ENCODE measurements at regions not wholly inside any gene's neighbourhood (a gene's known extent, or its start where the extent isn't known, plus 50 kb on each side); places are given as distances from the start of the nearest gene placed in this dataset.

GRCh38 chr10:111458256-111458655 is 381.4 kb downstream of the ADRA2A start:
- TF ChIP-seq CTCF (IDR thresholded peaks at IDR 0.05 in 8 of 11, conservative IDR thresholded peaks at IDR 0.05 in 3 of 11): no peak
- TF ChIP-seq POLR2A (IDR thresholded peaks at IDR 0.05): no peak
- TF ChIP-seq POLR2AphosphoS5 (IDR thresholded peaks at IDR 0.05): no peak
- H3K27ac ChIP-seq: no peak overlapping the region
- intact Hi-C loops (cut with DNase I; ENCODE audit: low total_unique reads): no loop called here
- no peak overlapping the region for H3K4me3 ChIP-seq
- no peaks in the 10 kb centered on the region for H3K4me1 ChIP-seq
- peaks cover 0 to 17% (median 9%) of the 10 kb centered on the region in 8 donors for H3K9me3 ChIP-seq
- DNase-seq: no peak
- WGBS, 5 donors: 52 to 72% (median 65%) methylated on average over 1 of the region's 1 CpG
- no peaks in the 10 kb centered on the region for H3K36me3 ChIP-seq
- no peaks in the 10 kb centered on the region for H3K27me3 ChIP-seq (replicated peaks in 1 of 7)

- Histone ChIP-seq H3K36me3 (no peaks in the 10 kb centered on the region), H3K4me1 (no peaks in the 10 kb centered on the region), H3K4me3 (no peak overlapping the region), H3K9me3 (peaks cover 0 to 19% (median 9%) of the 10 kb centered on the region in 8 donors), H3K27me3 (replicated peaks in 1 of 7) (no peaks in the 10 kb centered on the region), H3K27ac (no peak overlapping the region)
- intact Hi-C loops (cut with DNase I; ENCODE audit: low total_unique reads): no loop called here
- TF ChIP-seq POLR2A (IDR thresholded peaks at IDR 0.05): no peak
- no peak for TF ChIP-seq CTCF (IDR thresholded peaks at IDR 0.05 in 8 of 11, conservative IDR thresholded peaks at IDR 0.05 in 3 of 11)
- no peak for TF ChIP-seq POLR2AphosphoS5 (IDR thresholded peaks at IDR 0.05)
- 77 to 91% (median 86%) methylated on average over 2 of the region's 2 CpGs for WGBS, 5 donors
- no peak for DNase-seq
Observed at GRCh38 chr10:111459967-111460366, 383.1 kb downstream of the ADRA2A start.

GRCh38 chr10:111472445-111472844 is 395.6 kb downstream of the ADRA2A start:
- Histone ChIP-seq H3K27me3 (replicated peaks in 1 of 7) (no peaks in the 10 kb centered on the region), H3K36me3 (no peaks in the 10 kb centered on the region), H3K4me1 (no peaks in the 10 kb centered on the region), H3K27ac (no peak overlapping the region), H3K9me3 (no peaks in the 10 kb centered on the region), H3K4me3 (no peak overlapping the region)
- TF ChIP-seq CTCF (IDR thresholded peaks at IDR 0.05 in 8 of 11, conservative IDR thresholded peaks at IDR 0.05 in 3 of 11) (no peak), POLR2AphosphoS5 (IDR thresholded peaks at IDR 0.05) (no peak), POLR2A (IDR thresholded peaks at IDR 0.05) (no peak)
- DNase-seq: no peak
- intact Hi-C loops (cut with DNase I; ENCODE audit: low total_unique reads): no loop called here
- 78 to 92% (median 85%) methylated on average over 7 of the region's 7 CpGs for WGBS, 5 donors

- H3K4me3 ChIP-seq: no peak overlapping the region
- H3K4me1 ChIP-seq: no peaks in the 10 kb centered on the region
- no peaks in the 10 kb centered on the region for H3K36me3 ChIP-seq
- WGBS, 5 donors: 39 to 65% (median 57%) methylated on average over 3 of the region's 3 CpGs
- no peak for DNase-seq
- no peak for TF ChIP-seq POLR2AphosphoS5 (IDR thresholded peaks at IDR 0.05)
- TF ChIP-seq CTCF (IDR thresholded peaks at IDR 0.05 in 8 of 11, conservative IDR thresholded peaks at IDR 0.05 in 3 of 11): no peak
- TF ChIP-seq POLR2A (IDR thresholded peaks at IDR 0.05): no peak
- H3K9me3 ChIP-seq: no peaks in the 10 kb centered on the region
- intact Hi-C loops (cut with DNase I; ENCODE audit: low total_unique reads): no loop called here
- H3K27ac ChIP-seq: no peak overlapping the region
- no peaks in the 10 kb centered on the region for H3K27me3 ChIP-seq (replicated peaks in 1 of 7)
Observed at GRCh38 chr10:111473361-111473760, 396.5 kb downstream of the ADRA2A start.

Measured in spleen (tissue), 11 donors.